ENCODE measurements at regions not wholly inside any gene's neighbourhood (a gene's known extent, or its start where the extent isn't known, plus 50 kb on each side); places are given as distances from the start of the nearest gene placed in this dataset.
A peak's percentile ranks its signal among the peaks of the same experiment; 100 is the strongest.

DNA sequence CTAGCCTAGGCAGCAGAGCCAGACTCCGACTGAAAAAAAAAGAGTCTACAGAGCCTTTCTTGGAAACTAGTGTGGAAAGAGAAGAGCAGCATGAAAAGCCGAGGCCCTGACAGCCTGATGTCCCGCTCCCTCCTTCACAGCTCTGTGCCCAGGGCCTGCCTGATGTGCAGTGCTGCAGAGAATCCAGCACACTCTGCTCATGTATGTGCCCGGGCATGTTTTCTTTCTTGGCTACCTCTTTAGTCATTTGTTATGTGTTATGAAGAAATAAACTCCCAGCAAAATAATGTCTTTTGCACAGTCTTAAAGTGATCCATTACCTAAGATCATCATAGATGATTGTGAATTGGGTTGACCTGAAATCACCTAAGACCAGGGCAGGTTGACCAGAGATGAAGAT lies 78.1 kb upstream of the EZR start:
- H2AFZ ChIP-seq (ENCODE audit: low read length) = no peak overlapping the region

DNA sequence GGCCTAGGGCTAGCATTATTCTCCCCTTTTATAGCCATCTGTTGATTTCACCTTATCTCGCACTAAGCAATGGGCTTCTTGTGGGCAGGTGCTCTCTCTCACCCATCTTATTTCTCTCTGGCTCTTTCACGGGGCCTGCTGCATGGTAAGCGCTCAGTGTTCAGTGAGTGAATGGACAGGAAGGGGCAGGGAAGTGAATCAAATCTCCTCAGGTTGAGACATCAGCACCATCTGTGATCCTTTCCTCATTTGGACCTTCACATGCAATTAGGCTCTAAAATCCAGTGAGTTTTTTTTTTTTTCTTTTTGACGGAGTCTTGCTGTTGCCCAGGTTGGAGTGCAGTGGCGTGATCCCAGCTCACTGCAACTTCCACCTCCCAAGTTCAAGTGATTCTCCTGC lies 76.5 kb upstream of the EZR start:
- TF ChIP-seq, protein P1, sequence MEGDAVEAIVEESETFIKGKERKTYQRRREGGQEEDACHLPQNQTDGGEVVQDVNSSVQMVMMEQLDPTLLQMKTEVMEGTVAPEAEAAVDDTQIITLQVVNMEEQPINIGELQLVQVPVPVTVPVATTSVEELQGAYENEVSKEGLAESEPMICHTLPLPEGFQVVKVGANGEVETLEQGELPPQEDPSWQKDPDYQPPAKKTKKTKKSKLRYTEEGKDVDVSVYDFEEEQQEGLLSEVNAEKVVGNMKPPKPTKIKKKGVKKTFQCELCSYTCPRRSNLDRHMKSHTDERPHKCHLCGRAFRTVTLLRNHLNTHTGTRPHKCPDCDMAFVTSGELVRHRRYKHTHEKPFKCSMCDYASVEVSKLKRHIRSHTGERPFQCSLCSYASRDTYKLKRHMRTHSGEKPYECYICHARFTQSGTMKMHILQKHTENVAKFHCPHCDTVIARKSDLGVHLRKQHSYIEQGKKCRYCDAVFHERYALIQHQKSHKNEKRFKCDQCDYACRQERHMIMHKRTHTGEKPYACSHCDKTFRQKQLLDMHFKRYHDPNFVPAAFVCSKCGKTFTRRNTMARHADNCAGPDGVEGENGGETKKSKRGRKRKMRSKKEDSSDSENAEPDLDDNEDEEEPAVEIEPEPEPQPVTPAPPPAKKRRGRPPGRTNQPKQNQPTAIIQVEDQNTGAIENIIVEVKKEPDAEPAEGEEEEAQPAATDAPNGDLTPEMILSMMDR (IDR thresholded peaks at IDR 0.05; ENCODE audit: low read length) = no peak
- no peak for TF ChIP-seq EZH2 (IDR thresholded peaks at IDR 0.05; ENCODE audit: borderline replicate concordance, low read length)
- H4K20me1 ChIP-seq (ENCODE audit: insufficient read depth, low read length) = no peaks in the 10 kb centered on the region
- no peak overlapping the region for H3K4me3 ChIP-seq (ENCODE audit: low read depth, low read length, poor library complexity, severe bottlenecking)
- peaks cover 12% of the 10 kb centered on the region for H3K4me1 ChIP-seq (ENCODE audit: insufficient read depth, low read length, severe bottlenecking)
- H3K9me2 ChIP-seq (ENCODE audit: low read depth, low read length) = no peaks in the 10 kb centered on the region
- H3K27ac ChIP-seq (ENCODE audit: low read depth, low read length, poor library complexity, severe bottlenecking) = peak overlapping the region; percentile 26
- H3K9me3 ChIP-seq (ENCODE audit: low read length) = no peaks in the 10 kb centered on the region
- H3K36me3 ChIP-seq (ENCODE audit: insufficient read depth, low read length) = no peaks in the 10 kb centered on the region
- no peaks in the 10 kb centered on the region for H3F3A ChIP-seq (ENCODE audit: insufficient read depth, low read length)
- H3K9ac ChIP-seq (ENCODE audit: low read length) = 0 out of 2 replicates have a peak overlapping the region, but pooled peaks have one; percentile 23
- H3K79me2 ChIP-seq (ENCODE audit: insufficient read depth, low read length) = no peaks in the 10 kb centered on the region
- H2AFZ ChIP-seq (ENCODE audit: low read length) = 0 out of 2 replicates have a peak overlapping the region, but pooled peaks have one; percentile 66
- no peak overlapping the region for H3K4me2 ChIP-seq (ENCODE audit: low read length)
- no peaks in the 10 kb centered on the region for H3K27me3 ChIP-seq (ENCODE audit: insufficient read depth, low read length)

More for the DNA sequence above, 78.1 kb upstream of the EZR start:
- no peaks in the 10 kb centered on the region for H3K36me3 ChIP-seq (ENCODE audit: insufficient read depth, low read length)
- H3K79me2 ChIP-seq (ENCODE audit: insufficient read depth, low read length) = no peaks in the 10 kb centered on the region
- H3K4me2 ChIP-seq (ENCODE audit: low read length) = no peak overlapping the region
- no peaks in the 10 kb centered on the region for H3K9me2 ChIP-seq (ENCODE audit: low read depth, low read length)
- H3K4me3 ChIP-seq (ENCODE audit: low read depth, low read length, poor library complexity, severe bottlenecking) = no peak overlapping the region
- H3K4me1 ChIP-seq (ENCODE audit: insufficient read depth, low read length, severe bottlenecking) = peaks cover 12% of the 10 kb centered on the region
- H4K20me1 ChIP-seq (ENCODE audit: insufficient read depth, low read length) = no peaks in the 10 kb centered on the region
- TF ChIP-seq, protein P1 (IDR thresholded peaks at IDR 0.05; ENCODE audit: low read length) = no peak
- TF ChIP-seq EZH2 (IDR thresholded peaks at IDR 0.05; ENCODE audit: borderline replicate concordance, low read length) = no peak
- no peak overlapping the region for H3K27ac ChIP-seq (ENCODE audit: low read depth, low read length, poor library complexity, severe bottlenecking)
- H3F3A ChIP-seq (ENCODE audit: insufficient read depth, low read length) = no peaks in the 10 kb centered on the region
- no peak overlapping the region for H3K9ac ChIP-seq (ENCODE audit: low read length)
- no peaks in the 10 kb centered on the region for H3K9me3 ChIP-seq (ENCODE audit: low read length)
- H3K27me3 ChIP-seq (ENCODE audit: insufficient read depth, low read length) = no peaks in the 10 kb centered on the region

DNA sequence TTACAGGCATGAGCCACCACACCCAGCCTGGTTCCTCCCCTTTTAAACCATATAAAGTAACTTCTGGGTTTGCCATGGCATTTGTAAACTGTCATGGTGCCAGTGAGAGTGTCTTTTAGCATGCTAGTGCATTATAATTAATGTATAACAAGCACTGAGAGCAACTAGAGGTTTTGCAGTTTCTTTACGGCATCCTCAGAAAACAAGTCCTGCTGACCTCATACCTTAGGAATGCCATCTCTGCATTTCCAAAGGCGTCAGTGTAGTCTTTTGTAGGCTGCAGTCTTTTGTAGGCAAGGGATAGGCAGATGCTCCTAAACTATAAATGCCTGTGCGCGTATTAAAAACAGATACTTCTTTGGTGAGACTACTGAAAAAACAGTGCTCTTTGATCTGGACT lies 75.0 kb upstream of the EZR start:
- H4K20me1 ChIP-seq (ENCODE audit: insufficient read depth, low read length) = no peaks in the 10 kb centered on the region
- H3K9ac ChIP-seq (ENCODE audit: low read length) = no peak overlapping the region
- H2AFZ ChIP-seq (ENCODE audit: low read length) = no peak overlapping the region
- H3K4me2 ChIP-seq (ENCODE audit: low read length) = no peak overlapping the region
- H3F3A ChIP-seq (ENCODE audit: insufficient read depth, low read length) = no peaks in the 10 kb centered on the region
- no peak overlapping the region for H3K27ac ChIP-seq (ENCODE audit: low read depth, low read length, poor library complexity, severe bottlenecking)
- H3K27me3 ChIP-seq (ENCODE audit: insufficient read depth, low read length) = no peaks in the 10 kb centered on the region
- H3K79me2 ChIP-seq (ENCODE audit: insufficient read depth, low read length) = no peaks in the 10 kb centered on the region
- H3K4me3 ChIP-seq (ENCODE audit: low read depth, low read length, poor library complexity, severe bottlenecking) = no peak overlapping the region
- peaks cover 12% of the 10 kb centered on the region for H3K4me1 ChIP-seq (ENCODE audit: insufficient read depth, low read length, severe bottlenecking)
- no peaks in the 10 kb centered on the region for H3K9me2 ChIP-seq (ENCODE audit: low read depth, low read length)
- H3K9me3 ChIP-seq (ENCODE audit: low read length) = no peaks in the 10 kb centered on the region
- H3K36me3 ChIP-seq (ENCODE audit: insufficient read depth, low read length) = no peaks in the 10 kb centered on the region
- TF ChIP-seq, protein P1 (IDR thresholded peaks at IDR 0.05; ENCODE audit: low read length) = no peak
